ENCODE measurements at regions not wholly inside any gene's neighbourhood (a gene's known extent, or its start where the extent isn't known, plus 50 kb on each side); places are given as distances from the start of the nearest gene placed in this dataset.

- DNase-seq (ENCODE audit: low spot score) = no peak
- TF ChIP-seq CTCF (IDR thresholded peaks at IDR 0.05; ENCODE audit: extremely low read depth, insufficient read depth, missing control alignments) = no peak
- in situ Hi-C loops (cut with MboI; ENCODE audit: low pct_unique_long_range_greater_than_20kb, low sequenced_read_pairs, unreplicated experiment) = no loop called here
Measured at GRCh38 chr4:11632025-11632424, 203.3 kb upstream of the HS3ST1 start.

GRCh38 chr4:11631416-11631815 lies 202.7 kb upstream of the HS3ST1 start:
- TF ChIP-seq CTCF (IDR thresholded peaks at IDR 0.05; ENCODE audit: extremely low read depth, insufficient read depth, missing control alignments) = no peak
- DNase-seq (ENCODE audit: low spot score) = no peak
- in situ Hi-C loops (cut with MboI; ENCODE audit: low pct_unique_long_range_greater_than_20kb, low sequenced_read_pairs, unreplicated experiment) = no loop called here

- no peak for DNase-seq (ENCODE audit: low spot score)
- in situ Hi-C loops (cut with MboI; ENCODE audit: low pct_unique_long_range_greater_than_20kb, low sequenced_read_pairs, unreplicated experiment) = no loop called here
- TF ChIP-seq CTCF (IDR thresholded peaks at IDR 0.05; ENCODE audit: extremely low read depth, insufficient read depth, missing control alignments) = no peak
Measured at GRCh38 chr4:11628093-11628725, 199.5 kb upstream of the HS3ST1 start.

GRCh38 chr4:11626066-11626465 lies 197.4 kb upstream of the HS3ST1 start:
- in situ Hi-C loops (cut with MboI; ENCODE audit: low pct_unique_long_range_greater_than_20kb, low sequenced_read_pairs, unreplicated experiment) = no loop called here
- DNase-seq (ENCODE audit: low spot score) = no peak
- TF ChIP-seq CTCF (IDR thresholded peaks at IDR 0.05; ENCODE audit: extremely low read depth, insufficient read depth, missing control alignments) = no peak

- no peak for TF ChIP-seq CTCF (IDR thresholded peaks at IDR 0.05; ENCODE audit: extremely low read depth, insufficient read depth, missing control alignments)
- in situ Hi-C loops (cut with MboI; ENCODE audit: low pct_unique_long_range_greater_than_20kb, low sequenced_read_pairs, unreplicated experiment) = no loop called here
- DNase-seq (ENCODE audit: low spot score) = no peak
Measured at GRCh38 chr4:11625211-11625610, 196.5 kb upstream of the HS3ST1 start.

- no peak for TF ChIP-seq CTCF (IDR thresholded peaks at IDR 0.05; ENCODE audit: extremely low read depth, insufficient read depth, missing control alignments)
- in situ Hi-C loops (cut with MboI; ENCODE audit: low pct_unique_long_range_greater_than_20kb, low sequenced_read_pairs, unreplicated experiment) = no loop called here
Measured at GRCh38 chr4:11624370-11624769, 195.7 kb upstream of the HS3ST1 start.

GRCh38 chr4:11623726-11624037 lies 195.0 kb upstream of the HS3ST1 start:
- in situ Hi-C loops (cut with MboI; ENCODE audit: low pct_unique_long_range_greater_than_20kb, low sequenced_read_pairs, unreplicated experiment) = no loop called here
- DNase-seq (ENCODE audit: low spot score) = peak; percentile 2

More at GRCh38 chr4:11624370-11624769, 195.7 kb upstream of the HS3ST1 start:
- no peak for DNase-seq (ENCODE audit: low spot score)

More at GRCh38 chr4:11623726-11624037, 195.0 kb upstream of the HS3ST1 start:
- peak; percentile 32 for TF ChIP-seq CTCF (IDR thresholded peaks at IDR 0.05; ENCODE audit: extremely low read depth, insufficient read depth, missing control alignments)

Measured in GM13977 (cell line).